Spleen (tissue), 7 donors: ENCODE measurements at regions not wholly inside any gene's neighbourhood (a gene's known extent, or its start where the extent isn't known, plus 50 kb on each side); places are given as distances from the start of the nearest gene placed in this dataset.

Experiments
- CTCF ChIP-seq, 11 experiments: fragments of 200-600 bp in 7 of 11; fragments of 450-650 bp in 4 of 11; sonication (generic) in 4 of 11; IDR thresholded peaks in 8 of 11; conservative IDR thresholded peaks in 3 of 11; 1 replicate in 7 of 11; 2 replicates in 4 of 11; pipeline versions ENCODE4 v1.4.0 to v1.8.0; 2016 to 2021; ENCODE audit warnings: antibody characterized with exemption in 11 of 11, inconsistent platforms in 4 of 11, mild to moderate bottlenecking in 1 of 11
- POLR2A ChIP-seq, 3 donors: fragments of 450-650 bp; IDR thresholded peaks; one replicate each; pipeline ENCODE4 v1.5.1; 2017; ENCODE audit warnings: antibody characterized with exemption in 3 of 3, mild to moderate bottlenecking in 1 of 3
- POLR2AphosphoS5 ChIP-seq, 3 donors: sonication (generic); formaldehyde crosslinking; IDR thresholded peaks; one replicate each; pipeline ENCODE4 v1.5.1; 2017; ENCODE audit warnings: antibody characterized with exemption in 3 of 3
- donor health status: DM: no; HTN: no; CAD: no; lungs with moderate emphysema.
- donor health status: DM: no; HTN: no; CAD: no.
- donor health status: DM: no; HTN: no; CAD: no.

- TF ChIP-seq CTCF (IDR thresholded peaks at IDR 0.05 in 8 of 11, conservative IDR thresholded peaks at IDR 0.05 in 3 of 11) (no peak), POLR2A (IDR thresholded peaks at IDR 0.05) (no peak), POLR2AphosphoS5 (IDR thresholded peaks at IDR 0.05) (no peak)
Measured at GRCh38 chr1:82947278-82947677, 1051.7 kb downstream of the TTLL7 start.
